HCT116 (cell line): ENCODE measurements at regions not wholly inside any gene's neighbourhood (a gene's known extent, or its start where the extent isn't known, plus 50 kb on each side); places are given as distances from the start of the nearest gene placed in this dataset.
A peak's percentile ranks its signal among the peaks of the same experiment; 100 is the strongest.

ENCODE experiments used
- ATAC-seq: fragments of 200-7000 bp; cut with Tn5 transposase; 2 replicates; pipeline ENCODE4 v1.9.1; 2020; ENCODE audit warnings: mild to moderate bottlenecking, moderate library complexity
- BruUV-seq: library from RNA; stranded (reverse); fragments of 400-500 nt; replicated peaks from 2 replicates; lab custom pipeline; 2021; lab: Mats Ljungman, UMichigan
- CTCF ChIA-PET: fragments of 300-600 bp; sonication (Branson Sonifier 250); formaldehyde crosslinking; loops from one replicate; lab custom pipeline; 2021; ENCODE audit warnings: antibody characterized with exemption; lab: Charles Lee
- POLR2A ChIA-PET: fragments of 300-600, 350-600 bp; sonication (Branson Sonifier 250); formaldehyde crosslinking; loops from one replicate; lab custom pipeline; 2021; ENCODE audit warnings: antibody characterized with exemption; lab: Charles Lee
- RAD21 ChIA-PET, 2 experiments: fragments of 300-600 bp; sonication (Branson Sonifier 250); formaldehyde crosslinking; loops; one replicate each; lab custom pipeline; 2023; ENCODE audit warnings: low total read pairs in 2 of 2; ENCODE audit not compliant: uncharacterized antibody in 2 of 2, unreplicated experiment in 2 of 2, low non-redundant PET in 1 of 2; lab: Charles Lee
- DNase-seq: peaks from one replicate; pipeline ENCODE4 v3.0.0-alpha.2; 2010; ENCODE audit warnings: low read depth, low spot score
- H2AFZ ChIP-seq: fragments of 200-600 bp; shearing (Covaris generic), sonication (generic); 2 replicates; pipeline ENCODE4 v1.6.1; 2017; ENCODE audit warnings: low read depth, mixed run types, mixed read lengths, antibody characterized with exemption, low read length; ENCODE audit not compliant: poor library complexity, severe bottlenecking
- H3K27ac ChIP-seq: 2 replicates; pipeline ENCODE4 v1.5.1; 2012; ENCODE audit warnings: low read depth, low read length
- H3K27me3 ChIP-seq: fragments of 200-600 bp; sonication (generic); 2 replicates; pipeline ENCODE4 v1.6.1; 2016; ENCODE audit warnings: mixed run types, low read length, mixed read lengths; ENCODE audit not compliant: insufficient read depth
- H3K36me3 ChIP-seq, 2 experiments: fragments of 200-500 bp in 1 of 2; fragments of 200-600 bp in 1 of 2; sonication (Bioruptor generic) in 1 of 2; sonication (generic) in 1 of 2; 2 replicates each; pipeline versions ENCODE4 v1.5.1 to v1.6.1; 2014 to 2016; ENCODE audit warnings: low read length in 2 of 2, inconsistent platforms in 1 of 2, mixed read lengths in 1 of 2, mixed run types in 1 of 2; ENCODE audit not compliant: insufficient read depth in 2 of 2, control insufficient read depth in 1 of 2
- H3K4me1 ChIP-seq, 2 experiments: fragments of 200-600 bp in 1 of 2; sonication (generic) in 1 of 2; 2 replicates each; pipeline versions ENCODE4 v1.5.1 to v1.6.1; 2012 to 2017; ENCODE audit warnings: low read length in 2 of 2, inconsistent platforms in 1 of 2, mild to moderate bottlenecking in 1 of 2, mixed read lengths in 1 of 2, mixed run types in 1 of 2, moderate library complexity in 1 of 2; ENCODE audit not compliant: insufficient read depth in 2 of 2, control insufficient read depth in 1 of 2
- H3K4me2 ChIP-seq: fragments of 200-600 bp; sonication (generic); 2 replicates; pipeline ENCODE4 v1.6.1; 2017; ENCODE audit warnings: mixed run types, low read length, mixed read lengths
- H3K4me3 ChIP-seq, 2 experiments: fragments of 200-600 bp in 1 of 2; sonication (generic) in 1 of 2; replicated peaks in 1 of 2; 2 replicates each; pipeline ENCODE4 v1.5.1; 2011 to 2016; ENCODE audit warnings: low read length in 2 of 2, control low read depth in 1 of 2, low read depth in 1 of 2, mild to moderate bottlenecking in 1 of 2, mixed read lengths in 1 of 2, mixed run types in 1 of 2
- H3K79me2 ChIP-seq: fragments of 200-600 bp; sonication (generic); 2 replicates; pipeline ENCODE4 v1.6.1; 2017; ENCODE audit warnings: mild to moderate bottlenecking, mixed run types, low read length, moderate library complexity, mixed read lengths; ENCODE audit not compliant: insufficient read depth
- H3K9ac ChIP-seq: fragments of 200-600 bp; sonication (generic); 2 replicates; pipeline ENCODE4 v1.6.1; 2016; ENCODE audit warnings: low read length, mixed read lengths
- H3K9me2 ChIP-seq: fragments of 200-600 bp; sonication (generic), shearing (Covaris generic); 2 replicates; pipeline ENCODE4 v1.6.1; 2017; ENCODE audit warnings: mixed run types, mild to moderate bottlenecking, moderate library complexity; ENCODE audit not compliant: insufficient read depth
- H3K9me3 ChIP-seq, 2 experiments: fragments of 200-500 bp in 1 of 2; fragments of 200-600 bp in 1 of 2; sonication (Bioruptor generic) in 1 of 2; sonication (generic) in 1 of 2; 2 replicates each; pipeline ENCODE4 v1.6.1; 2014 to 2017; ENCODE audit warnings: low read length in 2 of 2, mixed read lengths in 2 of 2, inconsistent platforms in 1 of 2, low read depth in 1 of 2, mild to moderate bottlenecking in 1 of 2, mixed run types in 1 of 2, moderate library complexity in 1 of 2; ENCODE audit not compliant: control insufficient read depth in 1 of 2, insufficient read depth in 1 of 2
- H4K20me1 ChIP-seq: fragments of 200-600 bp; sonication (generic), shearing (Covaris generic); 2 replicates; pipeline ENCODE4 v1.6.1; 2017; ENCODE audit warnings: mixed run types, mild to moderate bottlenecking, moderate library complexity; ENCODE audit not compliant: insufficient read depth
- CBX3 ChIP-seq: IDR thresholded peaks from 2 replicates; pipeline ENCODE4 v1.6.1; 2012; ENCODE audit warnings: low read depth
- CEBPB ChIP-seq: IDR thresholded peaks from 2 replicates; pipeline ENCODE4 v1.6.1; 2012; ENCODE audit warnings: low read depth
- EGR1 ChIP-seq: IDR thresholded peaks from 2 replicates; pipeline ENCODE4 v1.6.1; 2012; ENCODE audit warnings: low read depth
- EZH2 ChIP-seq: fragments of 200-600 bp; sonication (generic); IDR thresholded peaks from 2 replicates; pipeline ENCODE4 v1.6.1; 2017; ENCODE audit warnings: antibody characterized with exemption, mixed run types
- FOSL1 ChIP-seq: IDR thresholded peaks from 2 replicates; pipeline ENCODE4 v1.6.1; 2012; ENCODE audit warnings: low read depth
- JUND ChIP-seq: IDR thresholded peaks from 2 replicates; pipeline ENCODE4 v1.6.1; 2012
- POLR2A ChIP-seq: IDR thresholded peaks from 2 replicates; pipeline ENCODE4 v1.7.0; 2011; ENCODE audit warnings: borderline replicate concordance; ENCODE audit not compliant: insufficient read depth, insufficient read length; ENCODE audit errors: extremely low read depth
- RAD21 ChIP-seq: IDR thresholded peaks from 2 replicates; pipeline ENCODE4 v1.6.1; 2012; ENCODE audit warnings: low read depth, mild to moderate bottlenecking
- SIN3A ChIP-seq: IDR thresholded peaks from 2 replicates; pipeline ENCODE4 v1.6.1; 2012; ENCODE audit warnings: low read depth
- SP1 ChIP-seq: IDR thresholded peaks from 2 replicates; pipeline ENCODE4 v1.6.1; 2012; ENCODE audit warnings: low read depth
- SRF ChIP-seq: IDR thresholded peaks from 2 replicates; pipeline ENCODE4 v1.6.1; 2012; ENCODE audit warnings: low read depth
- ZNF274 ChIP-seq: fragments of 200-500 bp; sonication (Bioruptor generic); IDR thresholded peaks from 2 replicates; pipeline ENCODE4 v1.6.1; 2014; ENCODE audit warnings: mild to moderate bottlenecking, low read depth, low read length, inconsistent platforms
- intact Hi-C: fragments of 100-400 bp; cut with micrococcal nuclease; formaldehyde crosslinking; loops from 2 replicates; pipeline ENCODE4 v1.10.0; 2022
- TF ChIP-seq, protein P1 (sequence below): IDR thresholded peaks from 2 replicates; pipeline ENCODE4 v1.6.1; 2012

DNA sequence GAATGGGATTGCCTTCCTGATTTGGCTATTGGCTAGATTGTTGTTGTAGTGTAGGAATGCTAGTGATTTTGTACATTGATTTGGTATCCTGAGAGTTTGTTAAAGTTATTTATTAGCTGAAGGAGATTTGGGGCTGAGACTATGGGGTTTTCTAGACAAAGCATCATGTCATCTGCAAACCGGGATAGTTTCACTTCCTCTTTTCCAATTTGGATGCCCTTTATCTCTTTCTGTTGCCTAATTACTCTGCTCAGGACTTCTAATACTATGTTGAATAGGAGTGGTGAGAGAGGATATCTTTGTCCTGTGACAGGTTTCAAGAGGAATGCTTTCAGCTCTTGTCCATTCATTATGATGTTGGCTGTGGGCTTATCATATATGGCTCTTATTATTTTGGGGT lies 265.7 kb upstream of the MGAT4C start:
- Histone ChIP-seq H2AFZ (no peak overlapping the region), H3K9ac (no peak overlapping the region), H3K4me2 (no peak overlapping the region), H3K9me2 (no peaks in the 10 kb centered on the region), H3K27me3 (no peaks in the 10 kb centered on the region), H3K4me1 (no peaks in the 10 kb centered on the region), H3K9me3 (no peaks in the 10 kb centered on the region), H3K4me3 (no peak overlapping the region), H3K27ac (no peak overlapping the region), H4K20me1 (no peaks in the 10 kb centered on the region), H3K36me3 (no peaks in the 10 kb centered on the region), H3K79me2 (no peaks in the 10 kb centered on the region)
- ChIA-PET CTCF (no interaction called here), RAD21 (no interaction called here), POLR2A (no interaction called here)
- DNase-seq (no peak), ATAC-seq (no peak)
- intact Hi-C loops = no loop called here
- BruUV-seq = no TSS peak
- no peak for TF ChIP-seq SIN3A
- no peak for TF ChIP-seq EGR1
- TF ChIP-seq FOSL1 = no peak
- TF ChIP-seq EZH2 = no peak
- no peak for TF ChIP-seq ZNF274
- no peak for TF ChIP-seq SP1
- TF ChIP-seq, protein P1, sequence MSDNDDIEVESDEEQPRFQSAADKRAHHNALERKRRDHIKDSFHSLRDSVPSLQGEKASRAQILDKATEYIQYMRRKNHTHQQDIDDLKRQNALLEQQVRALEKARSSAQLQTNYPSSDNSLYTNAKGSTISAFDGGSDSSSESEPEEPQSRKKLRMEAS = no peak
- TF ChIP-seq JUND = no peak
- TF ChIP-seq SRF = no peak
- no peak for TF ChIP-seq POLR2A
- no peak for TF ChIP-seq RAD21
- TF ChIP-seq CEBPB = no peak
- TF ChIP-seq CBX3 = no peak

DNA sequence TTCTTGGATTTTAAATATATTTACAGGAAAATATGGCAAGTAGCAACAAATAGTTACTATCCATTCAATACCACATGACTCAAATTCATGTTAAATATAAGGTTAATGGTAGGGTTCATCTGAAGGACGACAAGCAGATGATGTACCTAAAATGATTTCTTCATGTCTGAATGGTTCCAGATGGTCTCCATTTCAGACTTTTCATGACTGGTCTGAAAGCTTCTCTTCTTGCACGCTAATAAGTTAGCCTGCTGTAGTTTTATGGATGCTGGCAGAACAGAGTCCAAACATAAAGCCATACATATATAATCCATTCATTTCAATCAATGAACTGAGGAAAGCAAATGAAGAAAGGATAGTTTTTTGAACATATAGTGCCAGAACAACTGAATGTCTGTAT lies 257.0 kb upstream of the MGAT4C start:
- ChIA-PET POLR2A (no interaction called here), RAD21 (no interaction called here), CTCF (no interaction called here)
- Histone ChIP-seq H3K36me3 (no peaks in the 10 kb centered on the region), H3K9me2 (no peaks in the 10 kb centered on the region), H3K4me2 (no peak overlapping the region), H2AFZ (peak overlapping the region; percentile 21), H3K79me2 (no peaks in the 10 kb centered on the region), H3K4me1 (no peaks in the 10 kb centered on the region), H3K9ac (no peak overlapping the region), H3K4me3 (no peak overlapping the region), H3K27ac (no peak overlapping the region), H4K20me1 (no peaks in the 10 kb centered on the region), H3K9me3 (no peaks in the 10 kb centered on the region), H3K27me3 (no peaks in the 10 kb centered on the region)
- TF ChIP-seq CEBPB (no peak), CBX3 (no peak)
- no TSS peak for BruUV-seq
- intact Hi-C loops = no loop called here
- ATAC-seq = no peak
- no peak for DNase-seq
